IPS DF 6.9 (cell line): ENCODE measurements at regions not wholly inside any gene's neighbourhood (a gene's known extent, or its start where the extent isn't known, plus 50 kb on each side); places are given as distances from the start of the nearest gene placed in this dataset.
"Not testable (repeated sequence)": the region's sequence is repeated elsewhere in the genome, so short reads cannot be mapped to it uniquely, and the experiment has no call there.

Experiments used
- DNase-seq: peaks from one replicate; pipeline ENCODE4 v3.0.0-alpha.2; 2013; ENCODE audit warnings: low read depth, low spot score
- H3K27ac ChIP-seq: one replicate; pipeline ENCODE4 v1.5.1; 2013; ENCODE audit warnings: low read length, control low read depth
- H3K27me3 ChIP-seq: 2 replicates; pipeline ENCODE4 v1.6.1; 2013; ENCODE audit warnings: mild to moderate bottlenecking, low read length; ENCODE audit not compliant: control insufficient read depth, insufficient read depth
- H3K36me3 ChIP-seq: 2 replicates; pipeline ENCODE4 v1.6.1; 2013; ENCODE audit warnings: low read length; ENCODE audit not compliant: control insufficient read depth, insufficient read depth
- H3K4me1 ChIP-seq: 2 replicates; pipeline ENCODE4 v1.6.1; 2013; ENCODE audit warnings: low read length; ENCODE audit not compliant: control insufficient read depth, insufficient read depth
- H3K4me3 ChIP-seq: 2 replicates; pipeline ENCODE4 v1.5.1; 2013; ENCODE audit warnings: mild to moderate bottlenecking, low read length
- H3K9me3 ChIP-seq: 2 replicates; pipeline ENCODE4 v1.6.1; 2013; ENCODE audit warnings: low read length, inconsistent platforms; ENCODE audit not compliant: control insufficient read depth, insufficient read depth
- WGBS: extraction: QIAGEN DNeasy Blood & Tissue Kit; methylation state at CpG from one replicate; pipeline ENCODE4 v1.1.7; 2013; ENCODE audit warnings: mixed read lengths, missing lambda C conversion rate; ENCODE audit not compliant: insufficient read length, insufficient coverage; 5-methylcytosine and 5-hydroxymethylcytosine counted together

- no peaks in the 10 kb centered on the region for H3K36me3 ChIP-seq
- H3K4me1 ChIP-seq, result no peaks in the 10 kb centered on the region
- no peak overlapping the region for H3K27ac ChIP-seq
- H3K27me3 ChIP-seq, result no peaks in the 10 kb centered on the region
- no peaks in the 10 kb centered on the region for H3K9me3 ChIP-seq
- no peak for DNase-seq
- no peak overlapping the region for H3K4me3 ChIP-seq
Observed at GRCh38 chr3:18195836-18196235, 229.3 kb downstream of the SATB1 start.

DNA sequence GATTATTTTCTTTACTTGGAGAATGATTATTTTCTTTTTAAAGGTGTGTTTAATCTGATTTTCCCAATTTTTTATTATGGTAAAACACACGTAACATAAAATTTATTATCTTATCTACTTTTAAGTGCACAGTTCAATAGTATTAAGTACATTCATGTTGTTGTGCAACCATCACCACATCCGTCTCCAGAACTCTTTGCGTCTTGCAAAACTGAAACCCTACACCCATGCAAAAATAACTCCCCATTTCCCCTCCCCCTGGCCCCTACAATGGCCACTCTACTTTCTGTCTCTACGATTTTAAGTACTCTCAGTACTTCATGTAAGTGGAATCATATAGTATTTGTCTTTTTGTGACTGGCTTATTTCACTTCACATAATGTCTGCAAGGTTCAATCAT, 230.7 kb downstream of the SATB1 start:
- H3K36me3 ChIP-seq, result no peaks in the 10 kb centered on the region
- H3K4me3 ChIP-seq, result no peak overlapping the region
- no peak for DNase-seq
- no peaks in the 10 kb centered on the region for H3K9me3 ChIP-seq
- WGBS, result no CpG with 5 or more reads among the region's 4 CpGs
- H3K27ac ChIP-seq, result no peak overlapping the region
- no peaks in the 10 kb centered on the region for H3K4me1 ChIP-seq
- no peaks in the 10 kb centered on the region for H3K27me3 ChIP-seq

DNA sequence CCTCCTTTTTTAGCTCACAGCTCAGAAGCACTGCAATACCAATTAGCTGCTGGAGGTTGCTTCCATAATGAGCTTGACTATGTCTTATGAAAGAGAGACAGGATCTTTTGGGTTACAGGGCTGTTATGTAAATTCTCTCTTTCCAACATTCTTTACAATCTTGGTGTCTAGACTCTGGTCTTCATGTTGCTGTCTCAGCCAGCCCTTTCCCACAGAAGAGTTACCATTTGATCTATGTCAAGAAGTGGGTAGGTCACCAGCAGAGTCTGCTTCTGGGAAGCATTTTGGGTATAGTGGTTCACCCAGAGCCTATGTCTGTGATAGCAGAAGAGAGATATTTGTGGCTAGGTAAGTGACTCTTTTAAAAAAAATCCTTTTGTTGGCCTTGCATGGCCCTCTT, 234.5 kb downstream of the SATB1 start:
- no peak overlapping the region for H3K4me3 ChIP-seq
- H3K9me3 ChIP-seq, result no peaks in the 10 kb centered on the region
- no peaks in the 10 kb centered on the region for H3K4me1 ChIP-seq
- H3K27ac ChIP-seq, result no peak overlapping the region
- no peak for DNase-seq
- no peaks in the 10 kb centered on the region for H3K36me3 ChIP-seq
- no peaks in the 10 kb centered on the region for H3K27me3 ChIP-seq

DNA sequence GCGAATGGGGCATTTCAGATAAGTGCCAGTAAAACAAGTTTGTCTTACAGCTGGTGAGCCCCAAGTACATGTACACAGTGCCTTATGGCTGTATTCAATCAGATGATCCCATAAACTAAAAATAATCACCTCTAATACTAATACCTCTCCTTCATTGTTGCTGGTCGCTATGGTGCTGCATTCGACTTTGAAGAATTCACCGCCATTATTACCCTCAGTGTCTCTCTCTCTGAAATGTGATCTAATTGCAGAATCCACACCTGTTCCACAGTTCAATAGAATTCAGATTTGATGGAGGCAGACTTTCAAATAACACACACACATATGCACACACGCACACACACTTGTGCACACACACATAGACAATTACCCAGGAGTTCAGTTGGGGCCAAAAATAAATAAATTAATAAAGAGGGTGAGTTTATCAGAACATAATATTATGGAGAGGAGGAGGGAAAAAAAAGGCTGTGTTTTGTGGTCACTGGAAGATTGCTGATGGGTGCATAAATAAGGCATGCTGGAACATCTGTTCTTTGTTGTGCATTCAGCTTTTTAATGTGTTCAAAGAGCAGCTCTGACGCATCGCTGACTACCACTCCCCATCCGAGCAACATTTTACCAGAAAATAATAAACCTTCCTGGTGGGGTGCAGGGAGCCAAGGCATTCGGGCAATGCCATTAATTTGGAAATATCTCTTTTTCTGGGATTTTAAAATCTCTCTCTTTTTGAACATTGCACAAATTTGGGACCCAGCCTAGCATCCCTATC, 235.7 kb downstream of the SATB1 start:
- WGBS, result no CpG with 5 or more reads among the region's 9 CpGs
- Histone ChIP-seq H3K9me3 (no peaks in the 10 kb centered on the region), H3K4me1 (no peaks in the 10 kb centered on the region), H3K4me3 (no peak overlapping the region), H3K27ac (no peak overlapping the region), H3K27me3 (no peaks in the 10 kb centered on the region), H3K36me3 (no peaks in the 10 kb centered on the region)
- DNase-seq, result no peak

DNA sequence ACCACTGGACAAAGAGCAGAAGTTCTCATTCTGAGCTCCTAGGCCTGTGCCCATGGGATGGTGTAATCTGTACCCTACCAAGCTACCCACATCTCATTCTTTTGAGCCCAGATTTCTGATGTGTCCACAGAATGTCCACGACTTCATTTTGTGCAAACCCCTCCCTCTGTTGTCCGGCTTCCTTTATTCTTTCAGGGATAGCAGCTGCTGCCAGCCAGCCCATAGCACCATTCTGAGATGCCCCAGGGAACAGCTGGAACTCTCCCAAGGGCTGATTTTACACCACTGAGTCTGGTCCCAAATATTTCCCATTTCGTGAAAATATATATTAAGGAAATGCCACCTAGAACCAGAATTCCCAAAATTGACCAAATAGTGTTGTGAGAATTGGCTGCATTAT, 236.6 kb downstream of the SATB1 start:
- WGBS, result no CpG with 5 or more reads among the region's 3 CpGs
- Histone ChIP-seq H3K4me1 (no peaks in the 10 kb centered on the region), H3K27me3 (no peaks in the 10 kb centered on the region), H3K36me3 (no peaks in the 10 kb centered on the region), H3K27ac (no peak overlapping the region), H3K9me3 (no peaks in the 10 kb centered on the region), H3K4me3 (no peak overlapping the region)
- no peak for DNase-seq

DNA sequence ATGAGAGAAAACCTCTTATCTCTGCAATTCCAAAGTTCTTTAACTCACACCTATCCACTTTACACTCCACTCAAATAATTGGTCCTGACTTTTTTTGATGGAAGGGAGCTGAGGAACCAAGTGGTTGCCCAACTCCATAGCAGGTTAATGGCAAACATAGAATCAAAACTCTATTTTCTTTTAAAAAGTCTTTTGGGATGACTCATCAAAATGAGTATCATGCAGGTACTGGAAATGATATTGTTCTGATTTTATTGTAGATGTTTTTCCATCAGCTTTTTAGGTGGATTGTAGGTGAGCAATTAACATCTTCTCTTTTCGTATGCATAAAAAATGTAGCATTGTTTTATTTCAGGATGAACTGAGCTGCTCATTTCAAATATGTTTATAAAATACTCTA, 239.5 kb downstream of the SATB1 start:
- no peak for DNase-seq
- no peaks in the 10 kb centered on the region for H3K27me3 ChIP-seq
- no peak overlapping the region for H3K27ac ChIP-seq
- no peaks in the 10 kb centered on the region for H3K36me3 ChIP-seq
- no peaks in the 10 kb centered on the region for H3K4me1 ChIP-seq
- H3K9me3 ChIP-seq, result no peaks in the 10 kb centered on the region
- no CpG with 5 or more reads among the region's 1 CpG for WGBS
- no peak overlapping the region for H3K4me3 ChIP-seq

- WGBS, result no CpG with 5 or more reads among the region's 1 CpG
Observed at GRCh38 chr3:18182923-18183322, 242.2 kb downstream of the SATB1 start.

GRCh38 chr3:18179521-18179920, 245.6 kb downstream of the SATB1 start:
- Histone ChIP-seq H3K36me3 (no peaks in the 10 kb centered on the region), H3K27ac (no peak overlapping the region), H3K9me3 (no peaks in the 10 kb centered on the region), H3K4me1 (no peaks in the 10 kb centered on the region), H3K27me3 (no peaks in the 10 kb centered on the region), H3K4me3 (no peak overlapping the region)
- 100% methylated on average over 3 of the region's 3 CpGs for WGBS
- no peak for DNase-seq

More at GRCh38 chr3:18182923-18183322, 242.2 kb downstream of the SATB1 start:
- H3K36me3 ChIP-seq, H3K4me3 ChIP-seq, H3K27me3 ChIP-seq, DNase-seq, H3K4me1 ChIP-seq, H3K9me3 ChIP-seq, H3K27ac ChIP-seq: not testable (repeated sequence)

GRCh38 chr3:18177271-18177670, 247.9 kb downstream of the SATB1 start:
- DNase-seq, result no peak
- Histone ChIP-seq H3K9me3 (no peaks in the 10 kb centered on the region), H3K27ac (no peak overlapping the region), H3K27me3 (no peaks in the 10 kb centered on the region), H3K4me1 (no peaks in the 10 kb centered on the region), H3K4me3 (no peak overlapping the region), H3K36me3 (no peaks in the 10 kb centered on the region)
- WGBS, result no CpG with 5 or more reads among the region's 4 CpGs

DNA sequence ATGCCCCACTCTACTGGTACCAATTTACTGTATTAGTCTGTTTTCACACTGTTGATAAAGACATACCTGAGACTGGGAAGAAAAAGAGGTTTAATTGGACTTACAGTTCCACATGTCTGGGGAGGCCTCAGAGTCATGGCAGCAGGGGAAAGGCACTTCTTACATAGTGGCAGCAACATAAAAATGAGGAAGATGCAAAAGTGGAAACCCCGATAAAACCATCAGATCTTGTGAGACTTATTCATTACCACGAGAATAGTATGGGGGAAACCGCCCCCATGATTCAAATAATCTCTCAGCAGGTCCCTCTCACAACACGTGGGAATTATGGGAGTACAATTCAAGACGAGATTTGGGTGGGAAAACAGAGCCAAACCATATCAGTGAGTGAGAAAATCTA, 251.2 kb downstream of the SATB1 start:
- H3K27me3 ChIP-seq, DNase-seq, H3K36me3 ChIP-seq, H3K4me1 ChIP-seq, H3K4me3 ChIP-seq, H3K27ac ChIP-seq, H3K9me3 ChIP-seq: not testable (repeated sequence)
- no CpG with 5 or more reads among the region's 5 CpGs for WGBS

GRCh38 chr3:18159681-18160080, 265.5 kb downstream of the SATB1 start:
- no peak overlapping the region for H3K4me3 ChIP-seq
- no peaks in the 10 kb centered on the region for H3K36me3 ChIP-seq
- H3K4me1 ChIP-seq, result no peaks in the 10 kb centered on the region
- no peak for DNase-seq
- no peaks in the 10 kb centered on the region for H3K27me3 ChIP-seq
- no peaks in the 10 kb centered on the region for H3K9me3 ChIP-seq
- WGBS, result no CpG with 5 or more reads among the region's 1 CpG
- H3K27ac ChIP-seq, result no peak overlapping the region
